Activated CD4-positive, CD25-positive, alpha-beta regulatory T cell treated with anti-CD3 and anti-CD28 coated beads, Interleukin-2, amount 50 U/mL, for 16 hours (primary cell): ENCODE measurements at regions not wholly inside any gene's neighbourhood (a gene's known extent, or its start where the extent isn't known, plus 50 kb on each side); places are given as distances from the start of the nearest gene placed in this dataset.

Experiments used
- DNase-seq: peaks from one replicate; pipeline ENCODE4 v3.0.0-alpha.2; 2020; ENCODE audit warnings: low read depth, low spot score

- no peak for DNase-seq
Measured at GRCh38 chr1:67614511-67614934, 70.5 kb upstream of the GADD45A start.

GRCh38 chr1:67615886-67616285 is 69.1 kb upstream of the GADD45A start:
- DNase-seq: no peak

GRCh38 chr1:67616394-67616985 is 68.5 kb upstream of the GADD45A start:
- DNase-seq: no peak

GRCh38 chr1:67618285-67619018 is 66.5 kb upstream of the GADD45A start:
- DNase-seq: no peak

GRCh38 chr1:67619080-67619479 is 65.9 kb upstream of the GADD45A start:
- no peak for DNase-seq

GRCh38 chr1:67623906-67624305 is 61.1 kb upstream of the GADD45A start:
- no peak for DNase-seq

- DNase-seq: no peak
Measured at GRCh38 chr1:67624680-67625079, 60.3 kb upstream of the GADD45A start.

- no peak for DNase-seq
Measured at GRCh38 chr1:67626090-67626860, 58.7 kb upstream of the GADD45A start.

- no peak for DNase-seq
Measured at GRCh38 chr1:67626861-67627235, 58.2 kb upstream of the GADD45A start.

GRCh38 chr1:67627336-67627735 is 57.7 kb upstream of the GADD45A start:
- no peak for DNase-seq

GRCh38 chr1:67627906-67628305 is 57.1 kb upstream of the GADD45A start:
- DNase-seq: no peak

- no peak for DNase-seq
Measured at GRCh38 chr1:67629370-67630075, 55.5 kb upstream of the GADD45A start.

- DNase-seq: no peak
Measured at GRCh38 chr1:67630438-67631045, 54.5 kb upstream of the GADD45A start.

GRCh38 chr1:67632356-67632755 is 52.6 kb upstream of the GADD45A start:
- DNase-seq: no peak

- no peak for DNase-seq
Measured at GRCh38 chr1:67632811-67633655, 52.0 kb upstream of the GADD45A start.

- DNase-seq: no peak
Measured at GRCh38 chr1:67634396-67634935, 50.5 kb upstream of the GADD45A start.

- DNase-seq: no peak
Measured at GRCh38 chr1:67635055-67635809, 49.8 kb upstream of the GADD45A start.
